Astrocyte (in vitro differentiated cells and primary cell): ENCODE measurements at regions not wholly inside any gene's neighbourhood (a gene's known extent, or its start where the extent isn't known, plus 50 kb on each side); places are given as distances from the start of the nearest gene placed in this dataset.

ENCODE experiments used
- CTCF ChIP-seq: IDR thresholded peaks from 2 replicates; pipeline ENCODE4 v1.5.1; 2011; ENCODE audit warnings: low read depth, mild to moderate bottlenecking, inconsistent platforms, low read length, moderate library complexity; ENCODE audit not compliant: insufficient read depth
- EZH2 ChIP-seq: IDR thresholded peaks from 2 replicates; pipeline ENCODE4 v1.6.1; 2012; ENCODE audit warnings: mild to moderate bottlenecking, low read length, inconsistent platforms; ENCODE audit not compliant: insufficient read depth

- no peak for TF ChIP-seq CTCF
- no peak for TF ChIP-seq EZH2
Measured at GRCh38 chr14:54325766-54326165, 71.0 kb upstream of the CDKN3 start.
